K562 (cell line): ENCODE measurements at regions not wholly inside any gene's neighbourhood (a gene's known extent, or its start where the extent isn't known, plus 50 kb on each side); places are given as distances from the start of the nearest gene placed in this dataset.

Experiments
- ATAC-seq: fragments of 200-7000 bp; cut with Tn5 transposase; 3 replicates; pipeline ENCODE4 v1.9.1; 2020; ENCODE audit warnings: moderate library complexity
- BruUV-seq: library from RNA; stranded (reverse); fragments of 400-500 nt; replicated peaks from 2 replicates; lab custom pipeline; 2021; lab: Mats Ljungman, UMichigan
- CTCF ChIA-PET: fragments of 300-600 bp; formaldehyde crosslinking; extraction: SDS; loops from one replicate; lab custom pipeline; 2021; ENCODE audit warnings: low intra/inter-chr PET ratio; lab: Yijun Ruan, JAX
- POLR2A ChIA-PET: fragments of 300-600, 350-650 bp; sonication (Branson Sonifier 250); formaldehyde crosslinking; extraction: SDS; loops from one replicate; lab custom pipeline; 2021; ENCODE audit warnings: antibody characterized with exemption, inconsistent platforms; lab: Yijun Ruan, JAX
- DNase-seq, 4 experiments: peaks; one replicate each; pipeline versions ENCODE4 v3.0.0 to v3.0.0-alpha.2; 2011 to 2018; ENCODE audit warnings: low spot score in 3 of 4, mixed read lengths in 3 of 4; ENCODE audit errors: extremely low read depth in 1 of 4
- FAIRE-seq: peaks from 2 replicates; lab custom pipeline; 2011; peaks lifted over from hg19 to GRCh38; lab: Jason Lieb, UNC
- H2AFZ ChIP-seq: 2 replicates; pipeline ENCODE4 v1.6.0; 2011; ENCODE audit warnings: low read depth, low read length, control low read depth, inconsistent platforms
- H3K27ac ChIP-seq: fragments of 200-600 bp; 3 replicates; pipeline ENCODE4 v1.8.0; 2011; ENCODE audit warnings: low read depth, mild to moderate bottlenecking, control low read depth, inconsistent platforms, low read length, moderate library complexity, mixed read lengths; ENCODE audit errors: extremely low read depth
- H3K27me3 ChIP-seq, 2 experiments: fragments of 300-600 bp in 1 of 2; 2 replicates in 1 of 2; 3 replicates in 1 of 2; pipeline versions ENCODE4 v1.6.0 to v1.8.0; 2011; ENCODE audit warnings: inconsistent platforms in 2 of 2, low read length in 2 of 2, mild to moderate bottlenecking in 1 of 2, mixed read lengths in 1 of 2, moderate library complexity in 1 of 2; ENCODE audit not compliant: control insufficient read depth in 2 of 2, insufficient read depth in 2 of 2
- H3K36me3 ChIP-seq: fragments of 300-600 bp; 3 replicates; pipeline ENCODE4 v1.8.0; 2011; ENCODE audit warnings: mild to moderate bottlenecking, low read length, inconsistent platforms; ENCODE audit not compliant: control insufficient read depth, insufficient read depth
- H3K4me1 ChIP-seq, 2 experiments: fragments of 200-600 bp in 1 of 2; replicated peaks in 1 of 2; 2 replicates in 1 of 2; 3 replicates in 1 of 2; pipeline versions ENCODE4 v1.5.1 to v1.8.0; 2011; ENCODE audit warnings: inconsistent platforms in 2 of 2, low read length in 2 of 2, mild to moderate bottlenecking in 1 of 2, mixed read lengths in 1 of 2, moderate library complexity in 1 of 2; ENCODE audit not compliant: control insufficient read depth in 2 of 2, insufficient read depth in 2 of 2
- H3K4me2 ChIP-seq: 2 replicates; pipeline ENCODE4 v1.6.1; 2011; ENCODE audit warnings: low read length, control low read depth, inconsistent platforms, mixed read lengths; ENCODE audit not compliant: insufficient read depth
- H3K4me3 ChIP-seq: fragments of 200-600 bp; sonication (generic), shearing (Covaris generic); 2 replicates; pipeline ENCODE4 v1.5.1; 2016; ENCODE audit warnings: control low read depth, inconsistent platforms
- H3K79me2 ChIP-seq: fragments of 200-600 bp; 3 replicates; pipeline ENCODE4 v1.8.0; 2011; ENCODE audit warnings: low read length, inconsistent platforms; ENCODE audit not compliant: control insufficient read depth, insufficient read depth
- H3K9ac ChIP-seq, 2 experiments: 2 replicates each; pipeline versions ENCODE4 v1.6.0 to v1.6.1; 2011; ENCODE audit warnings: low read depth in 2 of 2, low read length in 2 of 2, control low read depth in 1 of 2, inconsistent platforms in 1 of 2, mild to moderate bottlenecking in 1 of 2, mixed read lengths in 1 of 2; ENCODE audit not compliant: insufficient read depth in 1 of 2
- H3K9me1 ChIP-seq: one replicate; pipeline ENCODE4 v1.6.0; 2011; ENCODE audit warnings: inconsistent platforms, mild to moderate bottlenecking, low read length, moderate library complexity; ENCODE audit not compliant: control insufficient read depth, insufficient read depth
- H3K9me3 ChIP-seq: replicated peaks from 2 replicates; pipeline ENCODE4 v1.5.1; 2011; ENCODE audit warnings: low read depth, low read length, inconsistent platforms; ENCODE audit not compliant: control insufficient read depth, insufficient read depth
- H4K20me1 ChIP-seq: replicated peaks from 2 replicates; pipeline ENCODE4 v1.6.1; 2011; ENCODE audit warnings: low read length, inconsistent platforms, mixed read lengths; ENCODE audit not compliant: control insufficient read depth, insufficient read depth
- BRD9 ChIP-seq: fragments of 450-650 bp; IDR thresholded peaks from 2 replicates; pipeline ENCODE4 v1.6.1; 2018; ENCODE audit warnings: low read depth; ENCODE audit not compliant: partially characterized antibody
- CAMTA2 ChIP-seq: fragments of 250-450 bp; sonication (Bioruptor Pico); conservative IDR thresholded peaks from 2 replicates; pipeline ENCODE4 v1.5.1; 2022
- CSDE1 ChIP-seq, 2 experiments: fragments of 450-650 bp; IDR thresholded peaks; 2 replicates each; pipeline ENCODE4 v1.6.1; 2016; ENCODE audit warnings: mild to moderate bottlenecking in 1 of 2
- POLR2H ChIP-seq: IDR thresholded peaks from 2 replicates; pipeline ENCODE4 v1.6.1; 2016; ENCODE audit warnings: missing genetic modification characterization, low read depth, mild to moderate bottlenecking, control low read depth, missing compliant biosample characterization, moderate library complexity
- RBBP5 ChIP-seq: fragments of 200-600 bp; sonication (generic); IDR thresholded peaks from 2 replicates; pipeline ENCODE4 v1.6.1; 2012; ENCODE audit warnings: borderline replicate concordance, mild to moderate bottlenecking, low read length, control low read depth, inconsistent platforms; ENCODE audit not compliant: insufficient read depth, poor library complexity, severe bottlenecking
- SMARCA5 ChIP-seq: fragments of 450-650 bp; IDR thresholded peaks from 2 replicates; pipeline ENCODE4 v1.6.1; 2016
- ZNF592 ChIP-seq: fragments of 450-650 bp; IDR thresholded peaks from 2 replicates; pipeline ENCODE4 v1.6.1; 2017; ENCODE audit warnings: antibody characterized with exemption, mild to moderate bottlenecking
- WGBS: fragments of 100-300 bp; shearing (Covaris generic); methylation state at CpG from one replicate; pipeline ENCODE4 v1.1.6; 2016; ENCODE audit warnings: low coverage, mixed read lengths; ENCODE audit not compliant: insufficient coverage; ENCODE audit errors: missing lambda C conversion rate; 5-methylcytosine and 5-hydroxymethylcytosine counted together
- in situ Hi-C: fragments of 300-500 bp; cut with MboI; formaldehyde crosslinking; loops from 4 replicates; pipeline ENCODE4 v1.15.0; 2018; ENCODE audit warnings: inconsistent platforms, mixed read lengths
- intact Hi-C: fragments of 100-400 bp; cut with micrococcal nuclease; formaldehyde crosslinking; loops from 2 replicates; pipeline ENCODE4 v1.14.2; 2022

DNA sequence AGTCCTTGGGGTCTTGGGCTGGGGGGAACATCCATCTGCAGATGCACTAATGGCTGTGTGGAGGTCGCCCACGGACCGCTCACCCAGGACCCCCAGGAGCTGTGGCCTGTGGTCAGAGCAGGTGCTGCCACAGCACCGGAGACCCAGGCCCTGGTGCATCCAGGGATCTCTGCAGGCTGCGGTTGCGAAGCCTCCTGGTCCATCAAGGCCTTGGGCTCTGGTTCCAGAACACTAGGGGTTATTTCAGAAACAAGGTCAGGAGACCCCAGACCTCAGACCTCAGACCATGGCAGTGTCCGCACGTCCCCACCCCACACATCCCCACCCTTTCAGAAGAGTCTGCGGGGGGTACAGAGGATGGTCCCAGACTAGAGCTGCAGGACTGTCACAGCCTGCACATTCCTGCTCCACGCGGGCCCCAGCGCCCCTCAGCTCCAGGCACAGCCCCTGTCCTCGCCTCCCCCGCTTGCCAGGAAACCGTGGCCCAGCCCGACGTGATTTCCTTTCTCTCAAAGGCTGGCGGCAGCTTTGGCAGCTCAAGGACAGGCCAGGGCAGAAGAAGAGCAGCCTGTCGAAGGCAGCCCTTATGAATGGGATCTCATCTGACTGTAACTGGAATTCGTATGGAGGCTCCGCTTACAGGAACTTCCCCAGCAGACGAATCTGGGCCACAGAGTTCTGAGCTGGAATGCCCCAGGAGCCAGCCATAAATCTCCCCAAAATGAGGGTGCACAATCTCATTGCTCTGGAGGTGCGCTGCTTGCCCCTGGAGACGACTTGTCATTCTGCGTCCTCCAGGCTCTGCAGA lies 136.2 kb upstream of the RET start:
- no peak for TF ChIP-seq ZNF592
- TF ChIP-seq CAMTA2 (CRISPR knock-in tag) = no peak
- no peak for TF ChIP-seq CSDE1 (IDR thresholded peaks at IDR 0.05)
- no peak for TF ChIP-seq RBBP5
- TF ChIP-seq POLR2H (tag) = no peak
- no peak for TF ChIP-seq SMARCA5
- no peak for TF ChIP-seq BRD9
- Histone ChIP-seq H4K20me1 (no peaks in the 10 kb centered on the region), H3K9me3 (no peaks in the 10 kb centered on the region), H2AFZ (no peak overlapping the region), H3K9me1 (no peaks in the 10 kb centered on the region), H3K4me3 (no peak overlapping the region), H3K27me3 (peaks cover 0 to 45% of the 10 kb centered on the region in 2 experiments; a peak in 2 of 5 replicates), H3K9ac (no peak overlapping the region; a peak in 1 of 4 replicates), H3K79me2 (no peaks in the 10 kb centered on the region), H3K4me1 (no peaks in the 10 kb centered on the region), H3K27ac (no peak overlapping the region), H3K4me2 (no peak overlapping the region), H3K36me3 (no peaks in the 10 kb centered on the region)
- intact Hi-C loops = no loop called here
- FAIRE-seq (no peak), ATAC-seq (no peak), DNase-seq (no peak)
- BruUV-seq = no TSS peak
- CTCF ChIA-PET = no interaction called here
- POLR2A ChIA-PET = interaction anchor here (0.6 kb wide), 2 partner anchors 8 to 233 kb away, joined by 3 read pairs; no protein-coding TSS in a partner anchor
- in situ Hi-C loops = no loop called here
- WGBS = 1% methylated on average over 25 of the region's 25 CpGs
